ENCODE measurements at regions not wholly inside any gene's neighbourhood (a gene's known extent, or its start where the extent isn't known, plus 50 kb on each side); places are given as distances from the start of the nearest gene placed in this dataset.

GRCh38 chr10:4775808-4776207 lies 50.2 kb upstream of the AKR1E2 start:
- DNase-seq, result no peak

GRCh38 chr10:4772202-4772570 lies 53.8 kb upstream of the AKR1E2 start:
- DNase-seq, result no peak

- no peak for DNase-seq
These were observed 54.3 kb upstream of the AKR1E2 start for GRCh38 chr10:4771554-4772201.

- DNase-seq, result no peak
These were observed 55.0 kb upstream of the AKR1E2 start for GRCh38 chr10:4770801-4771553.

GRCh38 chr10:4768416-4768815 lies 57.6 kb upstream of the AKR1E2 start:
- DNase-seq, result no peak

- DNase-seq, result no peak
These were observed 58.8 kb upstream of the AKR1E2 start for GRCh38 chr10:4767033-4767814.

GRCh38 chr10:4766454-4766853 lies 59.6 kb upstream of the AKR1E2 start:
- no peak for DNase-seq

- DNase-seq, result no peak
These were observed 60.6 kb upstream of the AKR1E2 start for GRCh38 chr10:4765428-4765827.

- DNase-seq, result no peak
These were observed 62.0 kb upstream of the AKR1E2 start for GRCh38 chr10:4763960-4764428.

- no peak for DNase-seq
These were observed 62.5 kb upstream of the AKR1E2 start for GRCh38 chr10:4763513-4763912.

GRCh38 chr10:4758256-4758655 lies 67.8 kb upstream of the AKR1E2 start:
- no peak for DNase-seq

GRCh38 chr10:4755286-4755989 lies 70.6 kb upstream of the AKR1E2 start:
- DNase-seq, result no peak

- DNase-seq, result no peak
These were observed 71.9 kb upstream of the AKR1E2 start for GRCh38 chr10:4754143-4754542.

- no peak for DNase-seq
These were observed 74.8 kb upstream of the AKR1E2 start for GRCh38 chr10:4751211-4751610.

- no peak for DNase-seq
These were observed 76.8 kb upstream of the AKR1E2 start for GRCh38 chr10:4749271-4749574.

GRCh38 chr10:4748491-4749270 lies 77.3 kb upstream of the AKR1E2 start:
- DNase-seq, result no peak

GRCh38 chr10:4742217-4742616 lies 83.8 kb upstream of the AKR1E2 start:
- no peak for DNase-seq

- DNase-seq, result no peak
These were observed 85.5 kb upstream of the AKR1E2 start for GRCh38 chr10:4740471-4740870.

- DNase-seq, result no peak
These were observed 89.4 kb upstream of the AKR1E2 start for GRCh38 chr10:4736608-4737007.

- DNase-seq, result no peak
These were observed 89.8 kb upstream of the AKR1E2 start for GRCh38 chr10:4736183-4736582.

GRCh38 chr10:4733843-4734224 lies 92.2 kb upstream of the AKR1E2 start:
- DNase-seq, result no peak

- DNase-seq, result no peak
These were observed 92.7 kb upstream of the AKR1E2 start for GRCh38 chr10:4733150-4733842.

Data from NK-92 treated with Interleukin-12 subunit alpha and Interleukin-12 subunit beta, amount 100 ng/mL, for 24 hours (cell line).